Spleen (tissue), 11 donors: ENCODE measurements at regions not wholly inside any gene's neighbourhood (a gene's known extent, or its start where the extent isn't known, plus 50 kb on each side); places are given as distances from the start of the nearest gene placed in this dataset.
"Not testable (repeated sequence)": the region's sequence is repeated elsewhere in the genome, so short reads cannot be mapped to it uniquely, and the experiment has no call there.

Source experiments
- DNase-seq: peaks from one replicate; pipeline ENCODE4 v3.0.0-alpha.2; 2020
- H3K27ac ChIP-seq, 8 donors: fragments of 200-600 bp; sonication (generic) in 7 of 8; 1 replicate in 4 of 8; 2 replicates in 4 of 8; pipeline versions ENCODE4 v1.5.0 to v1.8.0; 2016 to 2021; ENCODE audit warnings: inconsistent platforms in 4 of 8, mild to moderate bottlenecking in 4 of 8, moderate library complexity in 1 of 8
- H3K27me3 ChIP-seq, 7 donors: fragments of 200-600 bp; sonication (generic) in 6 of 7; replicated peaks in 1 of 7; 1 replicate in 4 of 7; 2 replicates in 3 of 7; pipeline versions ENCODE4 v1.5.0 to v1.8.0; 2016 to 2021; ENCODE audit warnings: inconsistent platforms in 3 of 7, mild to moderate bottlenecking in 1 of 7
- H3K36me3 ChIP-seq, 6 donors: fragments of 200-600 bp; sonication (generic) in 5 of 6; 1 replicate in 4 of 6; 2 replicates in 2 of 6; pipeline versions ENCODE4 v1.5.0 to v1.8.0; 2016 to 2021; ENCODE audit warnings: inconsistent platforms in 2 of 6
- H3K4me1 ChIP-seq, 6 donors: fragments of 200-600 bp; sonication (generic) in 5 of 6; 1 replicate in 3 of 6; 2 replicates in 3 of 6; pipeline versions ENCODE4 v1.5.0 to v1.8.0; 2016 to 2021; ENCODE audit warnings: inconsistent platforms in 3 of 6
- H3K4me3 ChIP-seq, 8 donors: fragments of 200-600 bp; sonication (generic) in 7 of 8; 1 replicate in 4 of 8; 2 replicates in 4 of 8; pipeline versions ENCODE4 v1.5.0 to v1.8.0; 2016 to 2021; ENCODE audit warnings: inconsistent platforms in 4 of 8, mild to moderate bottlenecking in 4 of 8, moderate library complexity in 2 of 8
- H3K9me3 ChIP-seq, 8 donors: fragments of 200-600 bp; sonication (generic) in 7 of 8; 1 replicate in 4 of 8; 2 replicates in 4 of 8; pipeline versions ENCODE4 v1.5.0 to v1.8.0; 2016 to 2021; ENCODE audit warnings: inconsistent platforms in 4 of 8
- CTCF ChIP-seq, 11 experiments: fragments of 200-600 bp in 7 of 11; fragments of 450-650 bp in 4 of 11; sonication (generic) in 4 of 11; IDR thresholded peaks in 8 of 11; conservative IDR thresholded peaks in 3 of 11; 1 replicate in 7 of 11; 2 replicates in 4 of 11; pipeline versions ENCODE4 v1.4.0 to v1.8.0; 2016 to 2021; ENCODE audit warnings: antibody characterized with exemption in 11 of 11, inconsistent platforms in 4 of 11, mild to moderate bottlenecking in 1 of 11
- POLR2A ChIP-seq, 3 donors: fragments of 450-650 bp; IDR thresholded peaks; one replicate each; pipeline ENCODE4 v1.5.1; 2017; ENCODE audit warnings: antibody characterized with exemption in 3 of 3, mild to moderate bottlenecking in 1 of 3
- POLR2AphosphoS5 ChIP-seq, 3 donors: sonication (generic); formaldehyde crosslinking; IDR thresholded peaks; one replicate each; pipeline ENCODE4 v1.5.1; 2017; ENCODE audit warnings: antibody characterized with exemption in 3 of 3
- WGBS, 5 donors: extraction: QIAGEN DNeasy Blood & Tissue Kit in 3 of 5; methylation state at CpG; one replicate each; pipeline versions ENCODE4 v1.1.5 to v1.1.7; 2013 to 2018; 5-methylcytosine and 5-hydroxymethylcytosine counted together
- intact Hi-C: fragments of 100-400 bp; cut with DNase I; formaldehyde crosslinking; loops from one replicate; pipeline ENCODE4 v1.15.0; 2023; ENCODE audit warnings: low total_unique reads
- donor health status: healthy with polysubstance abuse.
- donor health status: DM: no; HTN: no; CAD: no; lungs with moderate emphysema.
- donor health status: DM: no; HTN: no; CAD: no.
- donor health status: Bipolar disorder and iron deficiency.
- donor health status: healthy.
- donor health status: DM: no; HTN: no; CAD: no.
- donor health status: DM: yes; HTN: yes; CAD: no.

- H3K4me1 ChIP-seq, result no peaks in the 10 kb centered on the region
- peaks cover 0 to 15% (median 3%) of the 10 kb centered on the region in 8 donors for H3K9me3 ChIP-seq
- no peak for DNase-seq
- TF ChIP-seq POLR2AphosphoS5 (IDR thresholded peaks at IDR 0.05), result no peak
- no peak for TF ChIP-seq CTCF (IDR thresholded peaks at IDR 0.05 in 8 of 11, conservative IDR thresholded peaks at IDR 0.05 in 3 of 11)
- TF ChIP-seq POLR2A (IDR thresholded peaks at IDR 0.05), result no peak
- no peaks in the 10 kb centered on the region for H3K36me3 ChIP-seq
- H3K4me3 ChIP-seq, result no peak overlapping the region
- no peak overlapping the region for H3K27ac ChIP-seq
- H3K27me3 ChIP-seq, result no peaks in the 10 kb centered on the region
- WGBS, 5 donors, result 86 to 96% (median 91%) methylated on average over 8 of the region's 8 CpGs
- intact Hi-C loops, result no loop called here
These were observed 489.8 kb downstream of the TENT5A start for GRCh38 chr6:81262656-81263055.

- DNase-seq, H3K27me3 ChIP-seq, H3K36me3 ChIP-seq, H3K27ac ChIP-seq, intact Hi-C loops, H3K4me3 ChIP-seq, H3K4me1 ChIP-seq: not testable (repeated sequence)
- WGBS, 5 donors, result 86 to 90% (median 87%) methylated on average over 6 of the region's 6 CpGs
- H3K9me3 ChIP-seq, result peaks cover 0 to 36% (median 15%) of the 10 kb centered on the region in 8 donors
These were observed 496.3 kb downstream of the TENT5A start for GRCh38 chr6:81256223-81256622.

- Histone ChIP-seq H3K27ac (no peak overlapping the region), H3K9me3 (peaks cover 0 to 47% (median 16%) of the 10 kb centered on the region in 8 donors), H3K4me3 (no peak overlapping the region), H3K4me1 (no peaks in the 10 kb centered on the region), H3K27me3 (no peaks in the 10 kb centered on the region), H3K36me3 (no peaks in the 10 kb centered on the region)
- TF ChIP-seq POLR2AphosphoS5 (IDR thresholded peaks at IDR 0.05) (no peak), CTCF (IDR thresholded peaks at IDR 0.05 in 8 of 11, conservative IDR thresholded peaks at IDR 0.05 in 3 of 11) (no peak), POLR2A (IDR thresholded peaks at IDR 0.05) (no peak)
- no peak for DNase-seq
- intact Hi-C loops, result no loop called here
These were observed 498.7 kb downstream of the TENT5A start for GRCh38 chr6:81253821-81254220.

GRCh38 chr6:81252231-81252630 is 500.2 kb downstream of the TENT5A start:
- Histone ChIP-seq H3K27me3 (no peaks in the 10 kb centered on the region), H3K4me1 (no peaks in the 10 kb centered on the region), H3K36me3 (no peaks in the 10 kb centered on the region), H3K4me3 (no peak overlapping the region), H3K9me3 (peaks cover 0 to 35% (median 14%) of the 10 kb centered on the region in 8 donors), H3K27ac (no peak overlapping the region)
- no peak for DNase-seq
- intact Hi-C loops, result no loop called here
- WGBS, 5 donors, result 74 to 89% (median 80%) methylated on average over 4 of the region's 4 CpGs
- TF ChIP-seq POLR2AphosphoS5 (IDR thresholded peaks at IDR 0.05), result no peak

GRCh38 chr6:81246200-81246599 is 506.3 kb downstream of the TENT5A start:
- Histone ChIP-seq H3K9me3 (peaks cover 0 to 26% (median 15%) of the 10 kb centered on the region in 8 donors), H3K27me3 (no peaks in the 10 kb centered on the region), H3K4me3 (no peak overlapping the region), H3K27ac (no peak overlapping the region), H3K36me3 (no peaks in the 10 kb centered on the region), H3K4me1 (no peaks in the 10 kb centered on the region)
- TF ChIP-seq POLR2A (IDR thresholded peaks at IDR 0.05), result no peak
- intact Hi-C loops, result no loop called here
- 69 to 81% (median 74%) methylated on average over 2 of the region's 2 CpGs for WGBS, 5 donors
- no peak for DNase-seq

- no peak for DNase-seq
- Histone ChIP-seq H3K4me3 (no peak overlapping the region), H3K27ac (no peak overlapping the region), H3K4me1 (no peaks in the 10 kb centered on the region), H3K9me3 (peaks cover 0 to 17% (median 11%) of the 10 kb centered on the region in 8 donors), H3K27me3 (no peaks in the 10 kb centered on the region), H3K36me3 (no peaks in the 10 kb centered on the region)
- TF ChIP-seq POLR2A (IDR thresholded peaks at IDR 0.05), result no peak
- TF ChIP-seq CTCF (IDR thresholded peaks at IDR 0.05 in 8 of 11, conservative IDR thresholded peaks at IDR 0.05 in 3 of 11), result no peak
- TF ChIP-seq POLR2AphosphoS5 (IDR thresholded peaks at IDR 0.05), result no peak
- WGBS, 5 donors, result 87 to 96% (median 91%) methylated on average over 1 of the region's 1 CpG
- intact Hi-C loops, result no loop called here
These were observed 509.9 kb downstream of the TENT5A start for GRCh38 chr6:81242624-81243023.
